A549 (cell line): ENCODE measurements at regions not wholly inside any gene's neighbourhood (a gene's known extent, or its start where the extent isn't known, plus 50 kb on each side); places are given as distances from the start of the nearest gene placed in this dataset.

Experiments used
- ATAC-seq, 2 experiments: fragments of 200-7000 bp in 1 of 2; fragments of >200 bp in 1 of 2; cut with Nextera tagmentation in 1 of 2; cut with Tn5 transposase in 1 of 2; 3 replicates each; pipeline versions ENCODE4 v1.8.0 to v1.9.1; 2018 to 2020; ENCODE audit warnings: mild to moderate bottlenecking in 1 of 2, moderate library complexity in 1 of 2
- CTCF ChIA-PET: fragments of 300-600 bp; sonication (Branson Sonifier 250); formaldehyde crosslinking; extraction: SDS; loops from one replicate; lab custom pipeline; 2021; ENCODE audit warnings: antibody characterized with exemption, inconsistent platforms; lab: Yijun Ruan, JAX
- POLR2A ChIA-PET: fragments of 350-600 bp; formaldehyde crosslinking; extraction: SDS; loops from one replicate; lab custom pipeline; 2021; ENCODE audit warnings: antibody characterized with exemption, inconsistent platforms; lab: Yijun Ruan, JAX
- DNase-seq, 2 experiments: peaks; one replicate each; pipeline versions ENCODE4 v3.0.0 to v3.0.0-alpha.2; 2011 to 2016; ENCODE audit warnings: low read depth in 1 of 2, low spot score in 1 of 2
- FAIRE-seq: peaks from 2 replicates; lab custom pipeline; 2011; peaks lifted over from hg19 to GRCh38; lab: Jason Lieb, UNC
- H3K27ac ChIP-seq, 2 experiments: fragments of >200 bp; sonication (Bioruptor Twin); formaldehyde crosslinking; 3 replicates each; pipeline ENCODE4 v1.5.1; 2016 to 2017
- H3K4me1 ChIP-seq: fragments of >200 bp; sonication (Bioruptor Twin); formaldehyde crosslinking; 3 replicates; pipeline ENCODE4 v1.6.1; 2016
- H3K4me2 ChIP-seq: fragments of >200 bp; sonication (Bioruptor Twin); formaldehyde crosslinking; 3 replicates; pipeline ENCODE4 v1.6.1; 2016
- H3K4me3 ChIP-seq: fragments of >200 bp; sonication (Bioruptor Twin); formaldehyde crosslinking; 3 replicates; pipeline ENCODE4 v1.5.1; 2016
- H3K9me3 ChIP-seq: fragments of >200 bp; sonication (Bioruptor Twin); formaldehyde crosslinking; 3 replicates; pipeline ENCODE4 v1.6.1; 2016
- BHLHE40 ChIP-seq: IDR thresholded peaks from 2 replicates; pipeline ENCODE4 v1.6.1; 2012; ENCODE audit warnings: low read depth, low read length, inconsistent platforms
- CBX2 ChIP-seq: fragments of 200-600 bp; sonication (generic); IDR thresholded peaks from 2 replicates; pipeline ENCODE4 v1.6.1; 2016; ENCODE audit warnings: low read depth, mild to moderate bottlenecking, borderline replicate concordance
- CEBPB ChIP-seq, 2 experiments: fragments of >200 bp in 1 of 2; sonication (Bioruptor Twin) in 1 of 2; formaldehyde crosslinking in 1 of 2; IDR thresholded peaks; 2 replicates each; pipeline ENCODE4 v1.6.1; 2012 to 2016
- CHD2 ChIP-seq: fragments of 150-350 bp; IDR thresholded peaks from 2 replicates; pipeline ENCODE4 v1.6.1; 2014; ENCODE audit warnings: low read length; ENCODE audit not compliant: partially characterized antibody
- CHD4 ChIP-seq: fragments of 200-600 bp; sonication (generic); IDR thresholded peaks from 2 replicates; pipeline ENCODE4 v1.6.1; 2016; ENCODE audit warnings: antibody characterized with exemption, mild to moderate bottlenecking, borderline replicate concordance
- EHMT2 ChIP-seq: fragments of 200-600 bp; sonication (generic); IDR thresholded peaks from 2 replicates; pipeline ENCODE4 v1.6.1; 2016; ENCODE audit warnings: antibody characterized with exemption, low read depth, mild to moderate bottlenecking, moderate library complexity
- ESRRA ChIP-seq: fragments of 150-350 bp; IDR thresholded peaks from 2 replicates; pipeline ENCODE4 v1.6.1; 2014; ENCODE audit warnings: mild to moderate bottlenecking, low read length, borderline replicate concordance
- FOSB ChIP-seq: fragments of 250-450 bp; sonication (Bioruptor Pico); IDR thresholded peaks from 2 replicates; pipeline ENCODE4 v1.5.0; 2020; ENCODE audit warnings: mild to moderate bottlenecking, moderate library complexity
- FOSL2 ChIP-seq, 2 experiments: fragments of 450-650 bp in 1 of 2; fragments of >200 bp in 1 of 2; sonication (Bioruptor Twin) in 1 of 2; formaldehyde crosslinking; IDR thresholded peaks; 2 replicates each; pipeline versions ENCODE4 v1.5.0 to v1.6.1; 2016 to 2020; ENCODE audit warnings: mild to moderate bottlenecking in 1 of 2, moderate library complexity in 1 of 2
- GATA3 ChIP-seq: IDR thresholded peaks from 2 replicates; pipeline ENCODE4 v1.6.1; 2012; ENCODE audit warnings: borderline replicate concordance
- HEYL ChIP-seq: fragments of 250-450 bp; sonication (Bioruptor Pico); IDR thresholded peaks from 2 replicates; pipeline ENCODE4 v1.8.0; 2021; ENCODE audit warnings: mild to moderate bottlenecking, moderate library complexity
- HOXA7 ChIP-seq: fragments of 250-450 bp; sonication (Bioruptor Pico); IDR thresholded peaks from 2 replicates; pipeline ENCODE4 v1.5.0; 2020; ENCODE audit warnings: mild to moderate bottlenecking, moderate library complexity
- HOXB5 ChIP-seq: fragments of 250-450 bp; sonication (Bioruptor Pico); IDR thresholded peaks from 2 replicates; pipeline ENCODE4 v1.5.0; 2020; ENCODE audit warnings: mild to moderate bottlenecking, moderate library complexity
- JUNB ChIP-seq: fragments of >200 bp; sonication (Bioruptor Twin); formaldehyde crosslinking; IDR thresholded peaks from 2 replicates; pipeline ENCODE4 v1.6.1; 2016
- MAFK ChIP-seq: fragments of 450-650 bp; IDR thresholded peaks from 2 replicates; pipeline ENCODE4 v1.6.1; 2014; ENCODE audit not compliant: partially characterized antibody
- MYC ChIP-seq: IDR thresholded peaks from 2 replicates; pipeline ENCODE4 v1.6.1; 2012; ENCODE audit warnings: mild to moderate bottlenecking, inconsistent platforms, low read length, improper control_type of control experiment, borderline replicate concordance
- NPAS2 ChIP-seq: fragments of 250-450 bp; sonication (Bioruptor Pico); IDR thresholded peaks from 2 replicates; pipeline ENCODE4 v1.8.0; 2022; ENCODE audit warnings: mild to moderate bottlenecking, moderate library complexity, borderline replicate concordance
- NR3C1 ChIP-seq: fragments of >200 bp; sonication (Bioruptor Twin); formaldehyde crosslinking; IDR thresholded peaks from 3 replicates; pipeline ENCODE4 v1.6.1; 2017
- PHF8 ChIP-seq: fragments of 200-600 bp; sonication (generic); IDR thresholded peaks from 2 replicates; pipeline ENCODE4 v1.6.1; 2016; ENCODE audit warnings: low read depth, mild to moderate bottlenecking, antibody characterized with exemption, moderate library complexity, borderline replicate concordance
- POLR2AphosphoS2 ChIP-seq: conservative IDR thresholded peaks from 2 replicates; pipeline ENCODE4 v1.6.1; 2012; ENCODE audit warnings: low read length, improper control_type of control experiment, inconsistent platforms
- RAD21 ChIP-seq, 2 experiments: fragments of >200 bp in 1 of 2; sonication (Bioruptor Twin) in 1 of 2; formaldehyde crosslinking in 1 of 2; IDR thresholded peaks in 1 of 2; conservative IDR thresholded peaks in 1 of 2; 2 replicates in 1 of 2; 3 replicates in 1 of 2; pipeline ENCODE4 v1.6.1; 2012 to 2018; ENCODE audit warnings: inconsistent platforms in 1 of 2
- RCOR1 ChIP-seq: fragments of 150-350 bp; IDR thresholded peaks from 2 replicates; pipeline ENCODE4 v1.6.1; 2014; ENCODE audit warnings: antibody characterized with exemption, low read length, low read depth
- SMC3 ChIP-seq: fragments of >200 bp; sonication (Bioruptor Twin); formaldehyde crosslinking; IDR thresholded peaks from 3 replicates; pipeline ENCODE4 v1.6.1; 2018; ENCODE audit warnings: inconsistent platforms
- ZFP36 ChIP-seq: fragments of 450-650 bp; IDR thresholded peaks from 2 replicates; pipeline ENCODE4 v1.6.1; 2014; ENCODE audit warnings: borderline replicate concordance; ENCODE audit not compliant: partially characterized antibody
- ZNF302 ChIP-seq: fragments of 250-450 bp; sonication (Bioruptor Pico); IDR thresholded peaks from 2 replicates; pipeline ENCODE4 v1.9.0; 2021; ENCODE audit warnings: inconsistent platforms, mild to moderate bottlenecking, moderate library complexity
- WGBS: methylation state at CpG from one replicate; pipeline ENCODE4 v1.1.6; 2017; ENCODE audit errors: missing lambda C conversion rate; 5-methylcytosine and 5-hydroxymethylcytosine counted together
- TF ChIP-seq, protein P1 (sequence below): IDR thresholded peaks from 2 replicates; pipeline ENCODE4 v1.6.1; 2012; ENCODE audit warnings: low read depth, borderline replicate concordance
- TF ChIP-seq, protein P2 (sequence below): fragments of >200 bp; sonication (Bioruptor Twin); formaldehyde crosslinking; IDR thresholded peaks from 2 replicates; pipeline ENCODE4 v1.6.1; 2016
- TF ChIP-seq, protein P3 (sequence below): IDR thresholded peaks from 2 replicates; pipeline ENCODE4 v1.6.1; 2012
- TF ChIP-seq, protein P4 (sequence below): fragments of >200 bp; sonication (Bioruptor Twin); formaldehyde crosslinking; IDR thresholded peaks from 3 replicates; pipeline ENCODE4 v1.6.1; 2016
- TF ChIP-seq, protein P5 (sequence below): fragments of 450-650 bp; IDR thresholded peaks from 2 replicates; pipeline ENCODE4 v1.6.1; 2014; ENCODE audit warnings: antibody characterized with exemption

DNA sequence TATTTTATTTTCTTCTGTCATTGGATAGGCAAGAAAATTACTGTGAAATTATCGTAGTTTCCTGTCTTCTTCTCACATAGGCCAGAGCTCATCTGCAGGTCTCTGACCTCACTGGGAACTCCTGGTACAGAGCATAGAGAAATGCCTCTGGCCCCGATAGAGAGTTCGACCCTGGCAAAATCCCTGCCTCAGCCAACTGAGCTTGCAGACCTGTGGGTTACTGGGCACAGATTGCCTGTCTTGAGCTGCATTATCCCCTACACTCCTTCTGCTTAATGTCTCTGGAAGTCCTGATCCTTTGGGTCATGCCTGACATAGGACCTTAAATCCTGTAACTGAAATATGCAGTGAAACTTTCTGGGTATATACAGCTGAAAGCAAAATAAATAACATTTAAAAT, 439.3 kb upstream of the CTNND2 start:
- 14% methylated on average over 3 of the region's 3 CpGs for WGBS

DNA sequence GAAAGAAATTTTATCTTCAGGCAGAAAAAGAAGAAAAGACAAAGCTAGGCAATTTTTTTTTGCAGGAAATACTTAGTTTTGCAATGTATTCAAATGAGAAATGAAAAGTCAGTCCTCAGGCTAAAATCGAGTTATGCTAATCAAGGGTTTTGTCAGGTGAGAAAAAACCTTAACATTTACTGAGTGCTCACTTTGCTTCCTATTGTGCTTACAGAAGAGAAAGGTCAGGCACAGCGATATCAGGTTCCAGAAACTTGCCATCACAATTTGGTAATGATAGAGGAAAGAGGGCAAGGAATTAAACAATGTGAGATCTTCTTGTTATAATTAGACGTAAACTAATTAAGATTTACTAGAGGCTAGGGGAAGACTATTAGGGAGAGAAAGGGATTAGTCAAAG, 431.7 kb upstream of the CTNND2 start:
- ChIA-PET POLR2A (no interaction called here), CTCF (no interaction called here)
- DNase-seq (no peak), ATAC-seq (no peak), FAIRE-seq (no peak)
- Histone ChIP-seq H3K4me3 (no peak overlapping the region), H3K27ac (no peak overlapping the region), H3K9me3 (peaks cover 2% of the 10 kb centered on the region; the same call in 2 of the 3 replicates), H3K4me1 (no peaks in the 10 kb centered on the region), H3K4me2 (no peak overlapping the region)
- TF ChIP-seq RCOR1 (no peak), HOXA7 (CRISPR knock-in tag) (no peak), ZFP36 (no peak), PHF8 (no peak), CEBPB (IDR thresholded peaks at IDR 0.05) (no peak), EHMT2 (no peak), CHD2 (no peak), FOSL2 (IDR thresholded peaks at IDR 0.05) (no peak), FOSL2 (CRISPR knock-in tag; IDR thresholded peaks at IDR 0.05) (no peak), MYC (no peak), CBX2 (no peak), HEYL (CRISPR knock-in tag) (no peak), FOSB (CRISPR knock-in tag) (no peak)
- TF ChIP-seq, protein P1, sequence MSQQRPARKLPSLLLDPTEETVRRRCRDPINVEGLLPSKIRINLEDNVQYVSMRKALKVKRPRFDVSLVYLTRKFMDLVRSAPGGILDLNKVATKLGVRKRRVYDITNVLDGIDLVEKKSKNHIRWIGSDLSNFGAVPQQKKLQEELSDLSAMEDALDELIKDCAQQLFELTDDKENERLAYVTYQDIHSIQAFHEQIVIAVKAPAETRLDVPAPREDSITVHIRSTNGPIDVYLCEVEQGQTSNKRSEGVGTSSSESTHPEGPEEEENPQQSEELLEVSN = no peak
- TF ChIP-seq, protein P2, sequence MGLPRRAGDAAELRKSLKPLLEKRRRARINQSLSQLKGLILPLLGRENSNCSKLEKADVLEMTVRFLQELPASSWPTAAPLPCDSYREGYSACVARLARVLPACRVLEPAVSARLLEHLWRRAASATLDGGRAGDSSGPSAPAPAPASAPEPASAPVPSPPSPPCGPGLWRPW = no peak
- TF ChIP-seq, protein P3, sequence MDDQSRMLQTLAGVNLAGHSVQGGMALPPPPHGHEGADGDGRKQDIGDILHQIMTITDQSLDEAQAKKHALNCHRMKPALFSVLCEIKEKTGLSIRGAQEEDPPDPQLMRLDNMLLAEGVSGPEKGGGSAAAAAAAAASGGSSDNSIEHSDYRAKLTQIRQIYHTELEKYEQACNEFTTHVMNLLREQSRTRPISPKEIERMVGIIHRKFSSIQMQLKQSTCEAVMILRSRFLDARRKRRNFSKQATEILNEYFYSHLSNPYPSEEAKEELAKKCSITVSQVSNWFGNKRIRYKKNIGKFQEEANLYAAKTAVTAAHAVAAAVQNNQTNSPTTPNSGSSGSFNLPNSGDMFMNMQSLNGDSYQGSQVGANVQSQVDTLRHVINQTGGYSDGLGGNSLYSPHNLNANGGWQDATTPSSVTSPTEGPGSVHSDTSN = no peak
- WGBS = 23% methylated on average over 3 of the region's 3 CpGs

More for the DNA sequence above, 439.3 kb upstream of the CTNND2 start:
- no peak overlapping the region for H3K4me2 ChIP-seq
- no peak overlapping the region for H3K4me3 ChIP-seq
- no peak for DNase-seq
- ChIA-PET POLR2A (no interaction called here), CTCF (interaction anchor here (0.7 kb wide), 1 partner anchor 32 kb away, joined by 3 read pairs; no protein-coding TSS in a partner anchor)
- TF ChIP-seq HOXB5 (CRISPR knock-in tag) (no peak), GATA3 (no peak), ZFP36 (no peak), BHLHE40 (no peak), NPAS2 (CRISPR knock-in tag) (no peak), CHD4 (no peak), SMC3 (no peak), ESRRA (no peak), MAFK (no peak), RAD21 (conservative IDR thresholded peaks at IDR 0.05 in 1 of 2, IDR thresholded peaks at IDR 0.05 in 1 of 2) (no peak), POLR2AphosphoS2 (no peak), ZNF302 (CRISPR knock-in tag) (no peak), JUNB (no peak), NR3C1 (no peak)
- TF ChIP-seq, protein P4, sequence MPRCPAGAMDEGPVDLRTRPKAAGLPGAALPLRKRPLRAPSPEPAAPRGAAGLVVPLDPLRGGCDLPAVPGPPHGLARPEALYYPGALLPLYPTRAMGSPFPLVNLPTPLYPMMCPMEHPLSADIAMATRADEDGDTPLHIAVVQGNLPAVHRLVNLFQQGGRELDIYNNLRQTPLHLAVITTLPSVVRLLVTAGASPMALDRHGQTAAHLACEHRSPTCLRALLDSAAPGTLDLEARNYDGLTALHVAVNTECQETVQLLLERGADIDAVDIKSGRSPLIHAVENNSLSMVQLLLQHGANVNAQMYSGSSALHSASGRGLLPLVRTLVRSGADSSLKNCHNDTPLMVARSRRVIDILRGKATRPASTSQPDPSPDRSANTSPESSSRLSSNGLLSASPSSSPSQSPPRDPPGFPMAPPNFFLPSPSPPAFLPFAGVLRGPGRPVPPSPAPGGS = no peak
- TF ChIP-seq, protein P3 = no peak
- TF ChIP-seq, protein P5, sequence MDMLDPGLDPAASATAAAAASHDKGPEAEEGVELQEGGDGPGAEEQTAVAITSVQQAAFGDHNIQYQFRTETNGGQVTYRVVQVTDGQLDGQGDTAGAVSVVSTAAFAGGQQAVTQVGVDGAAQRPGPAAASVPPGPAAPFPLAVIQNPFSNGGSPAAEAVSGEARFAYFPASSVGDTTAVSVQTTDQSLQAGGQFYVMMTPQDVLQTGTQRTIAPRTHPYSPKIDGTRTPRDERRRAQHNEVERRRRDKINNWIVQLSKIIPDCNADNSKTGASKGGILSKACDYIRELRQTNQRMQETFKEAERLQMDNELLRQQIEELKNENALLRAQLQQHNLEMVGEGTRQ = no peak
- no peak for FAIRE-seq
- peaks cover 6% of the 10 kb centered on the region; the same call in 1 of the 3 replicates for H3K9me3 ChIP-seq
- no peak overlapping the region for H3K27ac ChIP-seq
- no peaks in the 10 kb centered on the region for H3K4me1 ChIP-seq
- ATAC-seq = no peak
